ENCODE measurements at regions not wholly inside any gene's neighbourhood (a gene's known extent, or its start where the extent isn't known, plus 50 kb on each side); places are given as distances from the start of the nearest gene placed in this dataset.

GRCh38 chr5:135680713-135681112 is 101.9 kb upstream of the CXCL14 start:
- Mint-ChIP-seq H3K4me1 (ENCODE audit: low read depth, unreplicated experiment) (no peaks in the 10 kb centered on the region), H3K27me3 (ENCODE audit: unreplicated experiment) (peaks cover under 1% of the 10 kb centered on the region), H3K36me3 (ENCODE audit: insufficient read depth, unreplicated experiment) (no peaks in the 10 kb centered on the region), H3K9me3 (ENCODE audit: low read depth, unreplicated experiment) (peaks cover 3% of the 10 kb centered on the region), H3K27ac (ENCODE audit: unreplicated experiment) (no peak overlapping the region), H3K4me3 (ENCODE audit: low read depth, unreplicated experiment) (no peak overlapping the region)
- no peak for TF ChIP-seq CTCF (IDR thresholded peaks at IDR 0.05; ENCODE audit: unreplicated experiment)
- no TSS peak for BruUV-seq (replicated peaks)
- intact Hi-C loops (cut with micrococcal nuclease; ENCODE audit: unreplicated experiment), result no loop called here
- DNase-seq, result no peak
- CTCF ChIA-PET, result interaction anchor here (1.2 kb wide), 1 partner anchor 12 kb away, joined by 3 read pairs; no protein-coding TSS in a partner anchor

- TF ChIP-seq CTCF (IDR thresholded peaks at IDR 0.05; ENCODE audit: unreplicated experiment), result no peak
- no TSS peak for BruUV-seq (replicated peaks)
- Mint-ChIP-seq H3K27ac (ENCODE audit: unreplicated experiment) (no peak overlapping the region), H3K27me3 (ENCODE audit: unreplicated experiment) (no peaks in the 10 kb centered on the region), H3K4me1 (ENCODE audit: low read depth, unreplicated experiment) (no peaks in the 10 kb centered on the region), H3K36me3 (ENCODE audit: insufficient read depth, unreplicated experiment) (no peaks in the 10 kb centered on the region), H3K9me3 (ENCODE audit: low read depth, unreplicated experiment) (peaks cover 3% of the 10 kb centered on the region), H3K4me3 (ENCODE audit: low read depth, unreplicated experiment) (no peak overlapping the region)
- intact Hi-C loops (cut with micrococcal nuclease; ENCODE audit: unreplicated experiment), result no loop called here
- CTCF ChIA-PET, result interaction anchor here (0.6 to 1.0 kb wide), 4 partner anchors 26 to 839 kb away, joined by 3 to 8 read pairs (median 3); no protein-coding TSS in a partner anchor
- DNase-seq, result no peak
Measured at GRCh38 chr5:135678640-135679268, 100.0 kb upstream of the CXCL14 start.

- DNase-seq, result no peak
- Mint-ChIP-seq H3K4me1 (ENCODE audit: low read depth, unreplicated experiment) (peaks cover 15% of the 10 kb centered on the region), H3K9me3 (ENCODE audit: low read depth, unreplicated experiment) (peaks cover 9% of the 10 kb centered on the region), H3K27ac (ENCODE audit: unreplicated experiment) (no peak overlapping the region), H3K4me3 (ENCODE audit: low read depth, unreplicated experiment) (no peak overlapping the region), H3K36me3 (ENCODE audit: insufficient read depth, unreplicated experiment) (no peaks in the 10 kb centered on the region), H3K27me3 (ENCODE audit: unreplicated experiment) (no peaks in the 10 kb centered on the region)
- intact Hi-C loops (cut with micrococcal nuclease; ENCODE audit: unreplicated experiment), result no loop called here
- CTCF ChIA-PET, result no interaction called here
- TF ChIP-seq CTCF (IDR thresholded peaks at IDR 0.05; ENCODE audit: unreplicated experiment), result no peak
- no TSS peak for BruUV-seq (replicated peaks)
Measured at GRCh38 chr5:135671966-135672365, 93.2 kb upstream of the CXCL14 start.

GRCh38 chr5:135671052-135671705 is 92.4 kb upstream of the CXCL14 start:
- no peak for DNase-seq
- H3K36me3 Mint-ChIP-seq (ENCODE audit: insufficient read depth, unreplicated experiment), result no peaks in the 10 kb centered on the region
- intact Hi-C loops (cut with micrococcal nuclease; ENCODE audit: unreplicated experiment), result no loop called here
- H3K27ac Mint-ChIP-seq (ENCODE audit: unreplicated experiment), result no peak overlapping the region
- H3K27me3 Mint-ChIP-seq (ENCODE audit: unreplicated experiment), result no peaks in the 10 kb centered on the region
- H3K4me1 Mint-ChIP-seq (ENCODE audit: low read depth, unreplicated experiment), result peaks cover 15% of the 10 kb centered on the region
- no TSS peak for BruUV-seq (replicated peaks)
- CTCF ChIA-PET, result no interaction called here
- H3K4me3 Mint-ChIP-seq (ENCODE audit: low read depth, unreplicated experiment), result no peak overlapping the region
- H3K9me3 Mint-ChIP-seq (ENCODE audit: low read depth, unreplicated experiment), result peaks cover 6% of the 10 kb centered on the region
- no peak for TF ChIP-seq CTCF (IDR thresholded peaks at IDR 0.05; ENCODE audit: unreplicated experiment)

Measured in Calu3 (cell line).